ENCODE measurements at regions not wholly inside any gene's neighbourhood (a gene's known extent, or its start where the extent isn't known, plus 50 kb on each side); places are given as distances from the start of the nearest gene placed in this dataset.

DNA sequence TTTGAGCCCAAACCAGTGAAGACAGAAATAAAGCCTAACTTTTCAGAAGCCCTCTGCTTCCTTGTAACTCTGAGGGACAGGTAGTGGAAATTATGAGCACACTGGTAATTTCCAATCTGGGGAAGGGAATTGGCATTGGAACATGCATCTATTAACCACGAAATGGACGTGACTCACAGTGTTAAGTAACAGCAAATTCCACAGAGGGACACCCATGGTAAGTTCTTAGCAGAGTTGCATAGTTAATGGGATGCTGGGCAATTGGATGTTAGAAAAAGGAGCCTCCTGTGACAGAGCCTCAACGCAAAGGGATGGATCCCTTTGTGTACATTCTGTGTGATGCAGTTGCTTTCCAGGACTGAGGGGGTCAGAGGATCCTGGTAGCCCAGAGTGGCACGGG lies 168.6 kb downstream of the SEMA6D start:
- DNase-seq (ENCODE audit: low spot score) (no peak), ATAC-seq (ENCODE audit: low FRiP score) (no peak)
- TF ChIP-seq, protein P1, sequence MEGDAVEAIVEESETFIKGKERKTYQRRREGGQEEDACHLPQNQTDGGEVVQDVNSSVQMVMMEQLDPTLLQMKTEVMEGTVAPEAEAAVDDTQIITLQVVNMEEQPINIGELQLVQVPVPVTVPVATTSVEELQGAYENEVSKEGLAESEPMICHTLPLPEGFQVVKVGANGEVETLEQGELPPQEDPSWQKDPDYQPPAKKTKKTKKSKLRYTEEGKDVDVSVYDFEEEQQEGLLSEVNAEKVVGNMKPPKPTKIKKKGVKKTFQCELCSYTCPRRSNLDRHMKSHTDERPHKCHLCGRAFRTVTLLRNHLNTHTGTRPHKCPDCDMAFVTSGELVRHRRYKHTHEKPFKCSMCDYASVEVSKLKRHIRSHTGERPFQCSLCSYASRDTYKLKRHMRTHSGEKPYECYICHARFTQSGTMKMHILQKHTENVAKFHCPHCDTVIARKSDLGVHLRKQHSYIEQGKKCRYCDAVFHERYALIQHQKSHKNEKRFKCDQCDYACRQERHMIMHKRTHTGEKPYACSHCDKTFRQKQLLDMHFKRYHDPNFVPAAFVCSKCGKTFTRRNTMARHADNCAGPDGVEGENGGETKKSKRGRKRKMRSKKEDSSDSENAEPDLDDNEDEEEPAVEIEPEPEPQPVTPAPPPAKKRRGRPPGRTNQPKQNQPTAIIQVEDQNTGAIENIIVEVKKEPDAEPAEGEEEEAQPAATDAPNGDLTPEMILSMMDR (IDR thresholded peaks at IDR 0.05): no peak

DNA sequence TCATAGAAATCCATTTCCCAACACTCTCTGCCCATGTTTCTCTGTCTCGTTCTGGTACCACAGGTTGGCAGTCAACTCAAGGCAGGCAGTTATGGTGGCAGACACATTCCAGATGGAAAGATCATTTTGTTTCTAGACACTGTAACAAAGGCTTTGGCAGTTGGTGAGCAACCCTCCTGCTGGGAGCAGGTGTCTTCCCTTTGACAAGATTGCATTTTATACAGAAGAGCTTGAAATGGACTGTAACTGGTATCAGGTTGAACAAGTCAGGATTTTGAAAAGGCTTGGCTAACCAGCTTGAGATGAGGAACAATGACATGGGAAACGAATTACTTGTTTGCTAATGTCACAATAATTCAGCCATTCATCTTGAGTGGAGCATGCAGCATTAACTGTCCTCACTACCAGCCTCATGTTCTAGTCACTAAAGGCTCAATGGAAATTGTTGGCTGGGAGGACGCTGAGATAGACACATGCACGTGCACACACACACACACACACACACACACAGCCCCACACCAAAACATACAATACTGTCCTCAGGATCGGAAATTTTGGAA lies 170.0 kb downstream of the SEMA6D start:
- TF ChIP-seq, protein P1 (IDR thresholded peaks at IDR 0.05): no peak
- DNase-seq (ENCODE audit: low spot score) (no peak), ATAC-seq (ENCODE audit: low FRiP score) (no peak)

DNA sequence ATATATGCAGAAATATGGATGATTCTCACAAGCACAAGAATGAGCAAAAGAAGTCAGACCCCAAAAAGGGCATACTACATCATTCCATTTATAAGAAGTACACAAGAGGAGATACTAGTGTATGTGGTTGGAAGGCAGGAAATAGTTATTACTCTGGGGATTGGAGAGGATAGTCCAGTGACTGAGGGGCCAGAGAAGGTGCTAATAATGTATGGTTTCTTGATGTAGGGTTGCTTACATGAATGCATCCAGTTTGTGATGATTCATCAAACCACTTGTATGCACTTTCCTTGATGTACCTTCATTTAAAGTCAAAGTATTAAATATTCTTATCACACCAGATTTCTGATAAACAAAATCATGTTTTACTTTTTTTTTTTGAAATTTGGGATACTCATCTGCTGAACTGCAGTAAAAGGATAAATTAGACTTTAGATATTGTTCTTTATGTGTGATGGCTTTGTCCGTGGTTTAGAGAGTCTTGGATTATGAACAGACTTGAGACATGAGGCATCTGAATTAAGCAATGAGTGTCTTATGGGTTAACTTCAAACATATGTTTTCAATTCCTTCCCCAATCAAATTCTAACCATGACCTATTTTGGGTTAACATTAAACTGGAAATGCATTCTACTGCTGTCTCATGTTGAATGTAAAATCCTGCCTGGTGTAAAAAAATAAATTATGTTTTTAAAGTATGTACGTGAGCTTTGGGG lies 171.2 kb downstream of the SEMA6D start:
- DNase-seq (ENCODE audit: low spot score) (no peak), ATAC-seq (ENCODE audit: low FRiP score) (no peak)
- TF ChIP-seq, protein P1 (IDR thresholded peaks at IDR 0.05): no peak

DNA sequence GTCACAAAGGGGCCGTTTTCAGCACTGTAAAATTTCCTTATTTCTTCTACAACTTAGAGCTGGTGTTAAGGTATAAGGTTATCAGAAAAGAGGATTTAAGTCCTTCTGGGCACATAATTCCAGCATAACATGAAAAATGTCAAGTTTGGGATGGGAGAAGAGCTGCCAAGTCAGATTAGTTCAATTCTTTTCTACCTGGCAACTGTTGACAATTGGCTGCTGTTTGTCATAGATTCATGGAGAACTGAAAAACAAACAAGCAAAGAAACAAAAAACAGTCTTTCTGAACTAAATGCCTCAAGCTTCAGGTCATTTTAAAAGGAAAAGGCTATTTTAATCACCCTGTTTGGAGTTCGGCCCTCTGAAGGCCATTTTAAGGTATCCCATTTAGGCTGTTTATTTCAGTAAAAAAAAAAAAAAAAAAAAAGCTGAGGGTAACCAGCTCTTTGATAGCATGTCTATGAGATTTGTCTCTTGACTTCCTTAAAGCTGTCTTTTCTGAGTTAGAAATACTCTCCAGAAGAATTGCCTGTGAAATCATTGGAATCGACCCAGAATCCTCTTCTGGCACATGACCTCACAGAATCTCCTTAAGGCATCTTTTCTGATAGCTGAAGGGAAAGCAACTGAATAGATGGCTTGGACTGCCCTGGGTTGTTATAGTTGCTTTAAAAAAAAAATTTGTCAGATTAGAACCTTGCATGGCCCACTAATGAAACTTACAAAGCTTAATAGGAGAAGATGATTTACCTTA lies 173.3 kb downstream of the SEMA6D start:
- no peak for ATAC-seq (ENCODE audit: low FRiP score)
- TF ChIP-seq, protein P1 (IDR thresholded peaks at IDR 0.05): no peak
- no peak for DNase-seq (ENCODE audit: low spot score)

DNA sequence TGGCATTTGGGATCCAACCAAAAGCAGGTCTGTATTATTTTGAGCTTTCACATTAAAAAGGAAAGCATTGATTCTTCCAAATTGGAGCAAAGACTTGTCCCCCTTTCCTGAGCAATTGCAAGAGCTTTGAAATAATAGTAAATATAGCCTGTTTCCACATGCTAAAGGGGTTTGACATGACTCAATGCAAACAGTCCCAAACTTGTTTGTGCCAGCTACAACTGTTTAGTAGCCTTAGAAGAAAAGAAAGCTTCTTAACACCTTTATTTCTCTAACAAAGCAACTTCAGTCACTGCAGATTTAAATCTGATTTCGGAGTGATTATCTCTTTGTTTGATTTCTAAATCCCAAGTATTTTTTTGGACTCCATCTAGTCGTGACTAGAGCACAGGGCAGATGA lies 180.2 kb downstream of the SEMA6D start:
- DNase-seq (ENCODE audit: low spot score) (no peak), ATAC-seq (ENCODE audit: low FRiP score) (no peak)
- TF ChIP-seq, protein P1 (IDR thresholded peaks at IDR 0.05): no peak

DNA sequence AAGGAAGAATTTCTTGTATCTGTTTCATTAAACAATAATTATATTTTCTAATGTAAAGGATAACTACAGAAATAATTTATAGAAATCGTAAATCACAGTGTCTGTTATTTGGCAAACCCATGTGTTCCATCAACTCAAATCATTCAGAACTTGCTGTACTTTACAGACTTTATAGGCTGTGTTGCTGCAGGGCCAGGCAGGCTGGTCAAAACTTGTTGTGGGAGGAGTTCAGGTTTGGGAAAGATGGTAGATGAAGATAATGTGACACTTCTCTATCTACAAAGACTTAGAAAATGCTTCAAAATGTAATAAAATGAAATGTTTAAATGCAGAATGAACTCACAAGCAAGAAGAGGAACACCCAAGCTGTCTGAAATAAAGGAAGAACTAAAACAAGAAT lies 183.4 kb downstream of the SEMA6D start:
- TF ChIP-seq, protein P1 (IDR thresholded peaks at IDR 0.05): no peak
- ATAC-seq (ENCODE audit: low FRiP score) (no peak), DNase-seq (ENCODE audit: low spot score) (no peak)
